LNCaP clone FGC (cell line): ENCODE measurements at regions not wholly inside any gene's neighbourhood (a gene's known extent, or its start where the extent isn't known, plus 50 kb on each side); places are given as distances from the start of the nearest gene placed in this dataset.

Experiments
- DNase-seq: peaks from one replicate; pipeline ENCODE4 v3.0.0-alpha.2; 2011; ENCODE audit warnings: low read depth
- H3K4me3 ChIP-seq: 2 replicates; pipeline ENCODE4 v1.5.1; 2011; ENCODE audit warnings: mild to moderate bottlenecking, low read depth, low read length, control low read depth
- TF ChIP-seq, protein P1 (sequence below): IDR thresholded peaks from 2 replicates; pipeline ENCODE4 v1.5.1; 2012; ENCODE audit warnings: mild to moderate bottlenecking; ENCODE audit not compliant: control insufficient read depth, insufficient read depth; ENCODE audit errors: extremely low read depth

DNA sequence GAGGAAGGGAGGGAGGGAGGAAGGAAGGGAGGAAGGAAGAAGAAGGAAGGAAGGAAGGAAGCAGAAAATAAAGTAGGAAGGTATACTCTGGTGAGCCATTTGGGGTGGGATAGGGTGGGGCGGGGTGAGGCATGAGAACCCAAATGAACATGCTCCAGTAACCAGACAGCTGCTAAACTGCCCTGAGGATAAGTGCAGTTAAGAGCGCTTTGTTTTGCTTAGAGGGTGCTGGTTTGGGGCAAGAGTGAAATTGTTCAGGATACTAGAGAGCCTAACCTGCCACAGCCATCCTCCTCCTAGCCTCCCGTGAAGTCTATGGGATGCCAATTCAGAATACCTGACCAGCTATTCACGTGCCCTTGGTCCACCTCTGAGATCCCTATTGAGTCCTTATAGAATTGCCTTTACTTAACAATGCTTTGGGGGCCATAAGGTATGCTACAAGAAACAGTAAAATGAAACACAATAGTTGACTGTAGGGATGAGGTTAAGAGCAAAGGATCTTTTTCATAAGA lies 59.0 kb upstream of the ATF3 start:
- no peak for DNase-seq
- no peak overlapping the region for H3K4me3 ChIP-seq
- TF ChIP-seq, protein P1, sequence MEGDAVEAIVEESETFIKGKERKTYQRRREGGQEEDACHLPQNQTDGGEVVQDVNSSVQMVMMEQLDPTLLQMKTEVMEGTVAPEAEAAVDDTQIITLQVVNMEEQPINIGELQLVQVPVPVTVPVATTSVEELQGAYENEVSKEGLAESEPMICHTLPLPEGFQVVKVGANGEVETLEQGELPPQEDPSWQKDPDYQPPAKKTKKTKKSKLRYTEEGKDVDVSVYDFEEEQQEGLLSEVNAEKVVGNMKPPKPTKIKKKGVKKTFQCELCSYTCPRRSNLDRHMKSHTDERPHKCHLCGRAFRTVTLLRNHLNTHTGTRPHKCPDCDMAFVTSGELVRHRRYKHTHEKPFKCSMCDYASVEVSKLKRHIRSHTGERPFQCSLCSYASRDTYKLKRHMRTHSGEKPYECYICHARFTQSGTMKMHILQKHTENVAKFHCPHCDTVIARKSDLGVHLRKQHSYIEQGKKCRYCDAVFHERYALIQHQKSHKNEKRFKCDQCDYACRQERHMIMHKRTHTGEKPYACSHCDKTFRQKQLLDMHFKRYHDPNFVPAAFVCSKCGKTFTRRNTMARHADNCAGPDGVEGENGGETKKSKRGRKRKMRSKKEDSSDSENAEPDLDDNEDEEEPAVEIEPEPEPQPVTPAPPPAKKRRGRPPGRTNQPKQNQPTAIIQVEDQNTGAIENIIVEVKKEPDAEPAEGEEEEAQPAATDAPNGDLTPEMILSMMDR = no peak

DNA sequence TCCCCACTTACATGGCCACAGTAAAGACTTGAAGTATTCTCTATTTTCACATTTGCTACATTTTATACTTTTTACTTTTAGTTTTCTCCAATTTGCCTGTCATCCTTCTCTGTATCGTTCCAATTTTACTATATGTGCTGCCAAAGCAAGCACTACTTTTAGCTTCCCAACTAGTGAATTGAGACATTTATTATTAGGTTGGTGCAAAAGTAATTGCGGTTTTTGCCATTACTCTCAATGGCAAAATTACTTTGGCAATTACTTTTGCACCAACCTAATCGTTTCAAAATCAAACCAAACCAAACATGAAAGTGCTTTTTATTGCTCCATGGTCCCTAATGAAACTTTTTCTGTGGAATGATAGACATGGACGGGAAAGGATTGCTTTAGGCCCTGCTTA lies 56.6 kb upstream of the ATF3 start:
- TF ChIP-seq, protein P1 = no peak
- no peak for DNase-seq
- no peak overlapping the region for H3K4me3 ChIP-seq

DNA sequence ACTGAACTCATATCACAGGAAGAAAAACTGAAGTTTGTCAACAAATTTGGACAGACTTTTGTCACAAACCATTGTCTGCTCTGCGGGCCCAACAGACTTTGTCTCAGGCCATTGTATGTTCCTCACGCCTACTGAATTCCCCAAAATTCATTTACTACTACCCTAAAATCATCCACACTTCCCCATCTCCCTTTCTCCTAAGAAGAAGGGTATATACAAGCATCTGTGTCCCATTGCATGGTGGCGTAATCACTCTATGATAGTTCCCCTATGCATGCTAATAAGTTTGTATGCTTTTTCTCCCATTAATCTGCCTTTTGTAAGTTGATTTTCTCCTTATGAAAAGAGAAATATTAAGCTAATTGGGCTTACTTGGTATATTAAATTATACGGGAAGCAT lies 54.9 kb upstream of the ATF3 start:
- H3K4me3 ChIP-seq = no peak overlapping the region
- TF ChIP-seq, protein P1 = no peak
- no peak for DNase-seq

DNA sequence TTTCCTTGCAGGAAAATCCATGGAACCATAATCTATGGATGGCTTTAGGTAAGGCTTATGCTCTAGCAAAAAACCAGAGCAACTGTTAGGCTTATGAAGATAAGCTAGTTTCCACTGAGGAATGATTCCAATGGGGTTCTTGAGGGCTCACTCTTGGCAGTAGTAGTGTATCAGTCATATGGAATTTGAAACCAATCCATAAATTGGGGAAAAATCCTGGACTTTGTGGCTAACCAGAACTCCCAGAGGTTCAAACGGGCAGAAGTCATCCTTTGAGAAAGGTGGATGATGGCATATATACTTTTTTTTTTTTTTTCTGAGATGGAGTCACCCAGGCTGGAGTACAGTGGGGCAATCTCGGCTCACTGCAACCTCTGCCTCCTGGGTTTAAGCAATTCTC lies 54.2 kb upstream of the ATF3 start:
- TF ChIP-seq, protein P1 = no peak
- H3K4me3 ChIP-seq = no peak overlapping the region
- no peak for DNase-seq

DNA sequence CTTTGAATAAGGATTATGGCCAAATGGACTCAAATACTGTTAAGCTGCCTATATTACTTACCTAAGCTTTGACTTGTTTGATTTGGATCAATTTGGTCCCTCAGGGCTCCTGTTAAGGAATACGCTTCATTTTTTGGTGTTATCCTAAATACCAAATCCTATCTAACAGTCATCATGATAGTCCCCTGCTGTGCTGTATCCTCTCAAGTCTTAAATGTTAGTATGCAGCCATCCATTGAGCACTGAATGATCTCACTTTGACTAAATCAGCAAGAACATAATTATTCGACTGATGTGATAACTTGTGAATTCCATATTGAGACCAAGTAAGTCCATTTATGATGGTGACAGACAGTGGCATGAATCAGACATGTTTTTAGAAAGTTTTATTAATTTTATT lies 53.1 kb upstream of the ATF3 start:
- H3K4me3 ChIP-seq = no peak overlapping the region
- TF ChIP-seq, protein P1 = no peak
- no peak for DNase-seq

DNA sequence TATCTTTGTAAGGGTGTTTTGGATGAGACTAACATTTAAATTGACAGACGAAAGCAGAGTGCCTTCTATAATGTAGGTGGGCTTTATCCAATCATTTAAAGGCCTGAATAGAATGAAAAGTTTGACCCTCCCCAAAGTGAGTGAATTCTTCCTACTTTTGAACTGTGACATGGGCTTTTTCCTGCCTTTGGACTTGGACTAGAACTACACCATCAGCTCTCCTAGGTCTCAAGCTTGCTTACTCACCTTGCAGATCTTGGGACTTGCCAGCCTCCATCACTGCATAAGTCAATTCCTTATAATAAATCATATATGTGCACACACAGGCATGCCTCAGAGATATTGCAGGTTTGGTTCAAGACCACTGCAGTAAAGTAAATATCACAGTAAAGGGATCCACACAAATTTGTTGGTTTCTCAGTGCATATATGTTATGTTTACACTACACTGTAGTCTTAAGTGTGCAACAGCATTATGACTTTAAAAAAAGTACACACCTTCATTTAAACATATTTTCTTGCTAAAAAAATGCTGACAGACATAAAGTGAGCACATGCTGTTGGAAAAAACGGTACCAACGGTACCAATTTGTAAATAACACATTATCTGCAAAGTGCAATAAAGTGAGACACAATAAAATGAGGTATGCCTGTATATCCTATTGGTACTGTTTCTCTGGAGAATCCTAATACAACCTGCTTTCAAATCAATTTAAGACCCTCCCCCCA lies 51.6 kb upstream of the ATF3 start:
- no peak for DNase-seq
- TF ChIP-seq, protein P1 = no peak
- H3K4me3 ChIP-seq = no peak overlapping the region
